NK-92 treated with Interleukin-12 subunit alpha and Interleukin-12 subunit beta, amount 100 ng/mL, for 24 hours (cell line): ENCODE measurements at regions not wholly inside any gene's neighbourhood (a gene's known extent, or its start where the extent isn't known, plus 50 kb on each side); places are given as distances from the start of the nearest gene placed in this dataset.
"Not testable (repeated sequence)": the region's sequence is repeated elsewhere in the genome, so short reads cannot be mapped to it uniquely, and the experiment has no call there.

Experiments
- DNase-seq: peaks from one replicate; lab custom pipeline; 2025; lab: John Stamatoyannopoulos, UW

DNA sequence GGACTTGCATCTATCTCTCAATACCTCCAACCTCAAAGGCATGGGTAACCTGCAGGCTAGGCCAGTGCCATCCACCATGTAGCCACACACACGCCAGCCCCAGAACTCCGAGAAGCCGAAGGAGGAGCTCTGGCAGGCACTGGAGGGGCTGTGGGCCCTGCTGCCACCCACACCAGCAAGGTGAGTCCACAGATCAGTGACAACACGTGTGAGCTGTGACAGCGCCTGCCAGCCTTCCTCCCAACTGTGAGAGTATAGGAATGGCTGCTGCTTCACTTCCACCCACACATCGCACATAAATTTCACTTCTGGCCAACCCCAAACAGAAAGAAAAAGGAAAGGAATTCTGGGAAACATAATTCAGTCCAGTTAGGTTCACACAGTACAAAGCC is 422.6 kb downstream of the BCOR start:
- DNase-seq, result no peak

DNA sequence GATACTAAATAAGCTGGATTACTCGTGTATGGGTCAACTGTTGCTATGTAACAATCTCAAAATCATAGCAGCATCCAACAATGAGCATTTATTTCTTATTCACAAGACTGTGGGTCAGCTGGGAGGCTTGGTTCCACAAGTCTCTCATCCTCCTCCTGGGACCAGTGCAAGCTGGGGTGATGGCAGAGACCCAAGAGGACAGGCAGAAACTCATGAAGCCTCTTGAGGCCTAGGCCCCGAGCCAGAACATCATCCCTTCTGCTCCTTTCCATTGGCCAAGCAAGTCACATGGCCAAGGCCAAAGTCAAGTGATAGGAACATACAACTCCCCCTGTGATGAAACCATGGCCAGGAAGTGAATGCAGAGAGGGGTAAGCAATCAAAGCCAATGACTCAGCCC is 422.1 kb downstream of the BCOR start:
- no peak for DNase-seq

DNA sequence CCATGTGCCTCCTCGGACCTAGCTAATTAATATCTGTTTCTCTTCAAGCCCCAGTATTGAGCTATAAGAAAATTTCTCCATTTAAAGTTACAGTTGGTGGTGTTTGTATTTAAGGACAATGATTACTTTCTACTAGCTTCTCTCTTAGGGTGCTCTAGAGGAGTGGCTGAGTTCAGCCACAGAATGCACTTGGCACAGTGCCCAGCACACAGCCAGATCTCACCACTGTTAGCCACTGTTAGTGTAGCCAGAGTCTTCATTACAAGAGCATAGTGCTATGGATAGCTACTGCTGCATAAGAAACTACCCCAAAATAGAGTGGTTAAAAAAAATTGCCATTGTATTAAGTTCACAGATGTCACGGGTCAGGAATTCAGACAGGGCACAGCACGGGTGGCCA is 421.3 kb downstream of the BCOR start:
- DNase-seq, result no peak

DNA sequence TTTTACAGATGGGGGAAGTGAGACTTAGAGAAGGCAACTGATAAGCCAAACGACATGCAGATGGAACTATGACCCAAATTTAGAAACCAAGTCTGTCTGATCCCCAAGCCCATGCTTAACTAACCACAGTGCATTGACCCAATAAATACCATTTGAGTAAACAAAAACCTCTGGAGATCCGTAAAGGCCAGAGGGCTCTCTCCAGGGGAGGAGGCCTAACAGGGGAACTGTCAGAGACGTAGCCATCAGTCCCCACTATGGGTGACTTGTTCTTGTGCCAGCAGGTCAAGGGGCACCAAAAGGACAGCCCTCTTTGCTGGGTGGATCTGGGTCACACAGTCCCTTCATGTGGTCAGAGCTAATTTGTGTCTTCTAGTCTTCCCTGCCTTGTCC is 420.2 kb downstream of the BCOR start:
- DNase-seq, result no peak

DNA sequence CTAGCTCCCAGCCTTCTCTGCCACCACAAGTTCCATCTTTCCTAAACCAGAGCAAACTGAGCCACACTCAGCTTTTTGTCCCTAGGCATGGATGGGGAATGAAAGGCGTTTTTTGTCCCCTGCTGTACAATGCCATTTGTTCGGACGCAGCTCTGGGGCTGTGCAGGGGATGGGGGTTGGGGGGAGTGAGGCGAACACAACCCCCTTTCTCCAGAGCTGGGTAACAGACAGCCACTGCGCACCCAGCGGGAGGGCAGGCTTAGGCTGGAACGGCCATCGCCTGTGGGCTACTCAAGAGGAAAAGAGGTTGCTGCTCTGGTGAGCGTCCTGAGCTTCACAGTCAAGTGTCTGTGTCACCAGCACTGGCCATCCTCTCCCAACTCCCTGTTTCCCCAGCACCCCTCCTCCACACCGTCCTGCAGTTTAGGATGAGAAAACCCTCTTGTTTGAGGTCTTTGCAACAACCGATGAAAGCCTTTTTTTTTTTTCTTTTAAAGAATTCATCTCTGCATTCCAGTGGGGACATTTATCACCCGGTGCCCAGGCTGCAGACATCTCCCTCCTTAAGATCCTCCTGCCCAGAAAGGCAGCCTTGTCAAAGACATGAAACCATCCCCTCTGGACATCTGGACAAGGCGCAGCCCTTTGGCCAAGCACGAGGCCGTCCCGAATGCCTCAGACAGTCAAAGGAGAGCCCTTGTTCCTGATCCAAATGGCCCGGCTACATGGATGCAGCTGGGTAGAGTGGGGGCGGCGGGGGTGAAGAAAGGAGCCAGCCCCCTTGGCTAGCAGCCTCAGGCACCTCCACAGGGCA is 419.6 kb downstream of the BCOR start:
- DNase-seq, result no peak

DNA sequence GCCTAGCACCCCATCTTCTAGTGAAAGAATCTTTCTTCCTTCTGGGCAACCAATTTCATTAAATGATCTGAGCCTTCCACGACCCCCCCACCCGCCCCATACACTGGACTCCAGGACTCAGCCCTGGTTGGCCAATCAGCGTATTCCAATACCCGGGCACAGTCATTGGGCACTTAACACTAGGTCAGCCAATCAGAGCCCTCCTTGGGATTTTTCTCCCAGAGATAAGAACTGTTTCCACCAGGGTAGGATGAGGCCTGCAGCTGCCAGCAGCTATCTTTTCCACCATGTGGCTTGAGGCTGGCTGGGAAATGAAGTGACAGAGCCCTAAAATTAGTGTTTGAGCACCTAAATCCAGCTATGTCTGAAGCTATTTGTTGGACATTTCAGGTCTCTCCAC is 418.8 kb downstream of the BCOR start:
- DNase-seq, result no peak

DNA sequence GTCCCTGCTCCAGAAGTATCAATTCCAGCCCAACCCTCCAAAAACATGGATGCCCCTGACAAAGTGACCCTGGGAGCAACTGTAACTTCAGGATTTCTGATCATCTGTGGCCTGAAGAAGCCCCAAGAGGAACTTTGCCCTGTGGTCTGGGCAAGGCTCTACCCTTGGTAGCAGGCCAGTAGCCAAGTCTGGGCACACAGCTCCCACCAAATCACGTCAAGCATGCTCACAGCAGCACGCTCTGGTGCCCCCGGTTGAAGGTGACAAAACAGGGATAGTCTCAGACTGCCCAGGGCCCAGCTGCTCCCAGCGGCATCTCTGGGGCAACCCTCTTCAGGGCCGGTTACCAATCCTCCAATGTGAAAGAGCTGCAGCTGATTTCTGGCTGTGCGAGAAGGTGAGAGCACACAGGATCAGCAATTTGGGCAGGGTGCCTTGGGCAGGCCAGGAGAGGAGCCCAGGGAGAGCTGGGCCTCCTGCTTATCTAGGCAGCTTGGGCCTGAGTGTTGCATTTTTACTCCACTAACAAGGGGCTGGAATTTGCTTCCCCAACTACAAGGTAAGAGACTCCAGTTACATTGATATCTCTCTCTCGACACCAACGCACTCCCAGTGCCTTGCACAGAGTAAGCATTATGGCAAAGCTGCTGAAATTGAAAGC is 418.1 kb downstream of the BCOR start:
- no peak for DNase-seq

DNA sequence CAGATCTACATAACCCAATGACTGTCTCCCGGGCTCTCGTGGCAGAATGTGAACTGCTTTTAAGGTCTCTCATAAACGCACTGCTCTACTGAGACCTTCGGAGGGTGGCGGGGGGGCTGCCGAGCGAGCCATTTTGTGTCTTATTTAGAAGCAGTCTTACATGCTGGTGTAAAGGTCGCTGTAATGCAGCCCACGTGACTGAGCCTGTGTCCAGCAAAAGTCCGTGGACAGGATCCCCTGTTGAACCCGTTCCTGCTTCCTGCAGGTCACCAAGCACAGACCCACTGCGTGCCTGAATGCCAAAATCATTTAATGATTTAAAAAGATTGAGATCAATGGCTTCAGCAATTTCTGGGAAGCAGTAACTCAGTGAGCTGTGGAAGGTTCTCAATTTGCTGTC is 415.9 kb downstream of the BCOR start:
- no peak for DNase-seq

DNA sequence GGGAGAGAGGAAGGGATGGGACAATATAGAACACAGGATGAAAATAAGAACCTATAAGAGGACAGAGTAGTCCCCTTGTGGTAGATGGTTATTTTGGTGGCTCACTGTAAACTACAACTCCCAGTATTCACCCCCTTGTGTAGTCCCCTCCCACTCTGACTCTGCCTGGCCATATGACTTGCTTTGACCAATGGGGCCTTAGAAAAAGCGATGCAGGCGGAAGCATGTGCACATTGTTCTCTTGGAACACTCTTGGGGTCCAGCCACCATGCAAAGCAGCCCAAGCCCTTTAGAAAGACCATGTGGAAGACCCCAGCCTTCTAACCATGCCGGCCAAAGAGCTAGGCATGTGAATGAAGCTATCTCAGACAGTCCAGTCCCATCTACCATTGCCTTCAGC is 415.0 kb downstream of the BCOR start:
- DNase-seq, result no peak

DNA sequence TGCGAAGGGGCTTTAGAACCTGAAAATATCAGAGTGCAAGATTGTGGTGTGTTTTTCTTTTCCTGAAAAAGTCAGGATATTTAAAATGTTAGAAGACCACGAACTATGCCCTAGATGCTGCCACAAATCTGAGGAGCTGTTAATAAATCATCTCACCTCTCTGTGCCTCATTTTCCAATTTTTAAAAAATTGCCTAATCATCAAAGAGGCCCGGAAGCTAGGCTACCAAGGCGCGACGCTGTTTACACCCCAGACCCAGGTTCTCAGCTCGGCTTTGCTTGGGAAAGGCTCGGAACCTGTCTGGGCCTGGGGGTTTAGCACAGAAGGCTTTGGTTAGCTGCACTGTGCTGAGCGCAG is 409.6 kb downstream of the BCOR start:
- DNase-seq, result no peak

DNA sequence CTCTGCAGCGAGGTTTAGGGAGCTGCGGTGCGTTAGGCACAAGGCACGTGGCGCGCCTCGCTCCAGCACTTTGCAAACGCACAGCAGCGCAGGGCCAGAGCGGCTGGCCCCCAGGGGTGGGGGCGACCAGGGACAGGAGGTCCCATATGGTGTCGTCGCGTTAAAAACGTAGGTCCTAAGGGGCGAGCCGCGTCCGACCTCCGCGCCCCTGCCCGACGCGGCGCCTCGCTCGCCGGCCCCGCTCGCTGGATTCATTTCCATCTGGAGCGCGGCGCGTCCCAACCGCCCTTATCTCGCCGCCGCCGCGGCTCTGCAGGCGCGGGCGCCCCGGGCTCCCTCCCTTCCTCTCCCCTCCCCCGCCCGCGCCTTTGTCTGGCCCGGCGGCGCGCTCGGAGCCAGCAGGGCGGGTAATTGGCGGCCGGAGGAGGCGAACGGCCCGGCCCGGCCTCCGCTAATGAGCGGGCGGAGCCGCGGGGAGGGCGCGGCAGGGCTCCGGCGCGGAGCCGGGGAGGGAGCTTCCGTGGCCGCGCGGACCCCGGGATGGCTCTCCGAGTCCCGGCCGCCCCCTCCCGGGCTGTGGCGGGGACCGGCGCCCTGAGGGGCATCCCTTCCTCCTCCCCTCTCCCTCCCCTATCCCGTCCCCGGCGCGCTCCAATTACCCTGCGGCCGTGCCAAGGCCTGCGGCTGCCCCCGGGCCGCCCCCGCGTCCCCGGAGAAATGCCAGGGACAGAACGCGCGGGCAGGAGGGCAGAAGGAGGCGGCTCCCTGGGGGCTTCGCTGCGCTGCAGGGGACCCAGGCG is 409.0 kb downstream of the BCOR start:
- DNase-seq, result no peak

DNA sequence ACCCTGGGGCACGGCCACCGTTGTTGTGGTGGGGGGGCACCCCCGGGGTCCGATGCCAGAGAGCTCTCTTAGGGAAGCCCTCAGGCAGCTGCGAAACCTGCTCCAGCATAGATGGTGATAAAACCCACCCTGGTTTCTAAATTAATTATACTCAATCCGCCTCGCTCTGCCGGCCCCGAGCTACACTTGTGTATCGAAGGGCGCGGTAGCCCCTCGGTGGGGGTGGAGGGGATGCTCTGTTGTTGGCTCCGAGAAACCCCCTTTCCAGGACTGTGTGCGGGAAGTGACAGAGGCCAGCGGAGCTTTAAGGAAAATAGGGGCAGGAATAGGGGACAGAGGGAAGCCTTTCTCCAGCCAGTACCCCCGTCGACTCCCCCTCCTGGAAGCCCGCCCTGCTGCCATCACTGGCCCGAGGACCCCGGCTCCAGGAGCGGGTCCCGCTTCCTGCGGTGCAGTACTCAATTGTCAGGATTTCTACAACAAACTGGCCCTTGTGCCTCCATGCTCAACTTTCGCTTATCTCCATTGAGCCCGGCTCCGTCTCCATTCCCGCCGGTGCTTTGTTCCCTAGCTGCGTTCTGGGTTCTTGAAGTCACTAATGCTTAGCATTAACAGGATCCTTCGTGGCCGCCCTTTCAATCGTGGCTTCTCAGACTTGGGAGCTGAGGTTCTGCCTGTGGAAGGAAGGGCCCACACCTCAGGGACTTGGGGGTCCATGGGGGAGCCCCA is 408.2 kb downstream of the BCOR start:
- DNase-seq, result no peak

DNA sequence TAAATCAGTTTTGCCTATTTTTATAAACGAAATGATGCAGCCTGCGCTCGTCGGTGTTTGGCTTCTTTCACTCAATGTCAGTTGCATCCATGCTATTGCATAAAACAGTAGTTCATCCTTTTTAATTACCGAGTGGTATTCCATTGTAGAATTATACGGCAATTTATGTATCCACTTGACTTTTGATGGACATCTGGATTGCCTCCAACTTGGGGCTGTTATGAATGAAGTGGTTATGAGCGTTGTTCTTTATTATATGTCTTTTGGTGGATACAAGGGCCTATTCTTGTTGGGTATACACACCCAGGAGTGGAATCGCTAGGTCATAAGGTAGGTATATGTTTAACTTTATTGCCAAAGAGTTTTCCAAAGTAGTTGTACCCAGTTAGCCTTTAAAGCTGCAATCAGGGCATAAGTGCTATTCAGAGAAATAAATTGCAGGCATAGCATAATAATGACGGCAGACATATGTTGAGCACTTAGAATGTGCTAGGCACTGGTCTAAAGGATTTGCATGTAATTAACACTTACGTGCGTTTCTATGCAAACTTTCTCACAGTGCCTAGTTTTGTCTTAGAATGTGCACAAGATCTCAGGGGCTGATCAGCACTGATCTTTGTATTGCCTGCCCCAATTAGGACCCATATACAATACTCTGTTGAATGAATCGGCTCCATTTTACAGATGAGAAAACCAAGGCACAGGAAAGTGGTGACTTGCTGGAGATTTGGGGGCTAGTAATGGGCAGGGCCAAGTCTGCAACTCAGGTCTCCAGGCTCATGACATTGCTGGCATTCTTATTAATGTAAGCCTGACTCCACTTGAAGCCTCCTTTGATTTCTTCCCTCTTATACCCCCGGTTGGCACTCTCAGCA is 407.0 kb downstream of the BCOR start:
- DNase-seq, result no peak

DNA sequence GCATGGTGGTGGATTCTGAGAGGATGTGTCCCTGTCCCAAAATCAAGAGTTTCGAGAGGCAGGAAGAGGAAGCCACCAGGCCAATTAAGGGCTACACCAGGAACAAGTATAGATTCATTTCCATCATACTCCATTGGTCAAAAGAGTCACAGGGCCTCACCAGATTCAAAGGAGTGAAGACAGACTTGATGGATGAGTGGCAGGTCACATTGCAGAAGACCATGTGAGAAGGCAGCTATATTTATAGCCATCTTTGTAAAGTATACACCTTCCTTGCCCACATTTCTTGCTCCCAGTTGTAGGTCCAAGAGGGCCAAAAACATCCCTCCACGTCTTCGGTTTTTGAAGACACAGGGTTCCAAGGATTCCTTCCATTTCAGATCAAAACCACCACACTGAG is 406.0 kb downstream of the BCOR start:
- DNase-seq, result no peak

DNA sequence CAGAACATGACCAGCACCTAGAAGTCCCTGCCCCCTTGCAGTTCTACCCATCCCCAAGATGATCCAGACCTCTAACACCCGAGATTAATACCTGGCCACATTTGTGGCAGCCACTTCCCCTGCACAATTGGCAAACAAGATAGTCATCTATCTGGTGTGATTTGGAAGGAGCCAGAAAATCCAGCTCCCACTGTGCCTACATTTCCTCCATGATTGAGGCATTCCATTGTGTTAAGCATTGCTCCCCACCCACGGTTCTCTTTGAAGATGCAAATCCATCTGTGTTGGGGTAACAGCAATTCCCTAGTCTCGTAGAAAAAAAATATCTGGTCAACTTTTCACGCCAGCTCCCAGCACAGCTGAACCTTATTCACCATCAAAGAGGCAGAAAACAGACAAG is 405.0 kb downstream of the BCOR start:
- DNase-seq, result no peak

DNA sequence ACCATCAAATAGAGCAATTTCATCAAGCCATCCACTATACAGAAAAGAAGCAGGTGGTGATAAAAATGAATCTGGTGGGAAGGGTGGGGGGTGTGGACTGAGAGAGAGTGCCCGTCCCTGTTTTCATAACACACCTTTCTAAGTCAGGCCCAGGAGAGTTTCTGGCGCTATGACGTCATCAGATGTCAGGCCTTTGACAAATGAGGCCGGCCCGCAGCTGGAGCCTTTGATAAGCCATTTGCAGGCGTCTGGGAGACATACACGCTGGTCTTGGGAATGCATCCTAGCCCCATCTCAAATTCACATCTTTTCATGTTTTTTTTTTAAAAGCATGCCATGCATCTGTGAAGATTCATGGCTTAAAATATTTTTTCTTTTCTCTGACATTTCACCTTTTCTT is 404.5 kb downstream of the BCOR start:
- no peak for DNase-seq

DNA sequence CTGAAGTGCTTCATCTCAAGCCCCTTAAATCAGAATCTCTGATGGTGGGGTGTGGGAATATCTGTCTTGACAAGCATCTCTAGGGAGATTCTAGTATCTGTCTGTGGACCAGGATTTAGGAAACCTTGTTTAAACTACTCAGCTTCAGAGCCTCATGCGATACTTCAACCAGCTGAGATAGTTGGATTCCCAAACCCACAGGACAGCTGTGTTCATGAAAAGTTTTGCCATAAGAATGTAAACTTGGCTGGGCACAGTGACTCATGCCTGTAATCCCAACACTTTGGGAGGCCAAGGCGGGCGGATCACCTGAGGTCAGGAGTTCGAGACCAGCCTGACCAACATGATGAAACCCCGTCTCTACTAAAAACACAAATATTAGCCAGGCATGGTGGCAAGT is 395.1 kb downstream of the BCOR start:
- not testable (repeated sequence) for DNase-seq

DNA sequence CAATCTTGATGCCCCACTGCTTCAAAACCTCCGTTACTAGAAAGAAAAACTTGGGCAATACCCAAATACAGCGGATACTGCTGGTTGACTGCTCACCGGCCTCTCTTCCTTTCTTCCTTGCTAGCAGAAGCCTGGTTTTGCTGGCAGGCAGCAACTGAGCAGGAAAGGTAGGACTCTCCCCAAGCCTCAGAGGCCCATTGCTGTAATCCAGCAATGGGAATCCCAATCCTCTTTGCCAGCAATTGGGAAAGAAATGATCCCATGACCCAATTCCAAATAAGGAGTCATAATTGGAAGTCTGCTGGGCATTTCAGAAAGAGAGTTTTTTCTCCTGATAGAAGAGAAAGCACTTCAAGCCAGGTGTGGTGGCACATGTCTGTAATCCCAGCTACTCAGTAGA is 394.5 kb downstream of the BCOR start:
- DNase-seq, result no peak

DNA sequence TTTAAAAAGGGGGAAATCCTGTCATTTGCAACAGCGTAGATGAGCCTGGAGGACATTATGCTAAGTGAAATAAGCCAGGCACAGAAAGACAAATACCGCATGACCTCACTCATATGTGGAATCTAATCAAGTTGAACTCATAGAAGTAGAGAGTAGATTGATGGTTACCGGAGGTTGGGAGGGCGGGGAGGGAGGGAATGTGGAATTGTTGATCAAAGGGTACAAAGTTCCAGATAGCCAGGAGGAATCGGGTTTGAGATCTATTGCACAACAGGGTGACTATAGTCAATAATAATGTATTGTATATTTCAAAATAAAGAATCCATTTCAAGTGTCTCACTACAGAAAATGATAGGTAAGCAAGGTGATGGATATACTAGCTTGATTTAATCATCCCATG is 393.2 kb downstream of the BCOR start:
- DNase-seq, result no peak

DNA sequence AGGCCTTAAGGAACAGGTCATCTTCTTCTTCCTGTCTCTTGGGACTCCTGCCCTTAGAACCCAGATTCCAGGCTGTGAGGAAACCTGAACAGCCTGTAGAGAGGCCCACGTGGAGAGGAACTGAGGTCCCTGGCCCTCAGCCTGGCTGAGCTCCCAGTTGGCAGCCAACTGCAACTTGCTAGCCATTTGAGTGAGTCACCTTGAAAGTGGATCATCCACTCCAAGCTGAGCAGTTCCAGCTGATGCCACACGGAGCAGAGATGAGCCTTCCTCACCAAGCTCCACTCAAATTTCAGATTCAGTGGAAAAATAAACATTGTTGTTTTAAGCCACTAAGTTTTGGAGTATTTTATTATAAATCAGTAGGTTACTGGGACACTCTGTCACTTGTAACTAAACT is 392.5 kb downstream of the BCOR start:
- DNase-seq, result no peak

DNA sequence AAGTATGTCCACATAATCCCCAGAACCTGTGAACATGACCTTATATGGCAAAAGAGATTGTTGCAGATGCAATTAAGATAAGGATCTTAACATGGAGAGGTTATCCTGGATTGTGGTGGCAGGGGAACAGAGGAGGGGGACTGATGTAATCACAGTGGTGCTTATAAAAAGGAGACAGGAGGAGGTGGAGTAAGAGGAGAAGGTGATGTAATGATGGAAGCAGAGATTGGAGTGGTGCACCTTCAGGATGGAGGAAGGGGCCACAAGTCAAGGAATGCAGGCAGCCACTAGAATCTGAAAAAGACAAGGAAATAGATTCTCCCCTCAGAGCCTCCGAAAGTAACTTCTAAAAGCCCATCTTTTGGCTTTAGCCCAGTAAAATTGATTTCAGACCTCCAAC is 388.4 kb downstream of the BCOR start:
- no peak for DNase-seq

DNA sequence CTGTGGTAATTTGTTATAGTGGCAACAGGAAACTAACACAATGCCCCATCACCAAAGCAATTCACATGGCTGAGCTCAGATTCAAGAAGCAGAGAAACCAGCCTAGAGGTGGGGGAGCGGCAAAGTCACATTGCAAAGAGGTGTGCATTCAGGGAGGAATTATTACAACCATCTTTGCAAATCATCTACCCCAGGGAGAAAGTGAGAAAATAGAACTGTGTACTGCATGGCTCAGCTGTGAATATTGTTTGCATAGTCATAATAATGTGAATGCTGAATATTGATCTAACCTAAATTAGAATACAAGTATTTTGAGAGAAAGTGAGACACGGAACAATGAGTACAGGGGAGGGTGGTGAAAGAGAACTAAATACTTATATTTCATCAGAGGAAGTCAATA is 387.9 kb downstream of the BCOR start:
- DNase-seq, result no peak
